Erythroblast (primary cell): ENCODE measurements at regions not wholly inside any gene's neighbourhood (a gene's known extent, or its start where the extent isn't known, plus 50 kb on each side); places are given as distances from the start of the nearest gene placed in this dataset.

Source experiments
- DNase-seq, 2 experiments: peaks; one replicate each; lab custom pipeline; 2025; lab: John Stamatoyannopoulos, UW
- GATA1 ChIP-seq: IDR thresholded peaks from 2 replicates; pipeline ENCODE4 v1.6.1; 2011; ENCODE audit warnings: low read depth, mild to moderate bottlenecking, control low read depth, low read length, moderate library complexity
- POLR2A ChIP-seq: IDR thresholded peaks from 2 replicates; pipeline ENCODE4 v1.6.1; 2011; ENCODE audit warnings: mild to moderate bottlenecking, low read length

- DNase-seq, result no peak
- no peak for TF ChIP-seq GATA1
- TF ChIP-seq POLR2A, result no peak
These were observed 86.3 kb upstream of the TOM1L1 start for GRCh38 chr17:54814371-54814770.

GRCh38 chr17:54834086-54834485 is 66.6 kb upstream of the TOM1L1 start:
- no peak for TF ChIP-seq GATA1
- no peak for TF ChIP-seq POLR2A
- DNase-seq, result no peak

GRCh38 chr17:54835015-54835414 is 65.6 kb upstream of the TOM1L1 start:
- TF ChIP-seq POLR2A (no peak), GATA1 (no peak)
- DNase-seq, result no peak

GRCh38 chr17:54836723-54837462 is 63.8 kb upstream of the TOM1L1 start:
- no peak for DNase-seq
- TF ChIP-seq POLR2A (no peak), GATA1 (no peak)

GRCh38 chr17:54838651-54839421 is 61.8 kb upstream of the TOM1L1 start:
- TF ChIP-seq GATA1, result no peak
- DNase-seq, result no peak

- no peak for DNase-seq
- TF ChIP-seq GATA1 (no peak), POLR2A (no peak)
These were observed 61.2 kb upstream of the TOM1L1 start for GRCh38 chr17:54839447-54839846.

GRCh38 chr17:54840885-54841591 is 59.6 kb upstream of the TOM1L1 start:
- DNase-seq, result no peak
- TF ChIP-seq GATA1 (no peak), POLR2A (no peak)

GRCh38 chr17:54841656-54842055 is 59.0 kb upstream of the TOM1L1 start:
- TF ChIP-seq POLR2A, result no peak

GRCh38 chr17:54844233-54844632 is 56.4 kb upstream of the TOM1L1 start:
- no peak for DNase-seq
- TF ChIP-seq GATA1 (no peak), POLR2A (no peak)

More at GRCh38 chr17:54841656-54842055, 59.0 kb upstream of the TOM1L1 start:
- no peak for DNase-seq

GRCh38 chr17:54848368-54848987 is 52.2 kb upstream of the TOM1L1 start:
- TF ChIP-seq POLR2A (no peak), GATA1 (no peak)
- no peak for DNase-seq

- no peak for DNase-seq
These were observed 51.0 kb upstream of the TOM1L1 start for GRCh38 chr17:54849660-54850059.

More at GRCh38 chr17:54849660-54850059, 51.0 kb upstream of the TOM1L1 start:
- TF ChIP-seq POLR2A (no peak), GATA1 (no peak)
